ENCODE measurements at regions not wholly inside any gene's neighbourhood (a gene's known extent, or its start where the extent isn't known, plus 50 kb on each side); places are given as distances from the start of the nearest gene placed in this dataset.

- no peaks in the 10 kb centered on the region for H3K9me1 ChIP-seq (ENCODE audit: insufficient read depth, low read length)
- H2BK20ac ChIP-seq (ENCODE audit: low read depth, low read length) = no peak overlapping the region
- in situ Hi-C loops (cut with MboI; ENCODE audit: low sequenced_read_pairs) (no loop called here), dilution Hi-C loops (cut with HindIII; ENCODE audit: low sequenced_read_pairs, unreplicated experiment) (no loop called here), intact Hi-C loops (cut with micrococcal nuclease) (no loop called here)
- H3K14ac ChIP-seq (replicated peaks; ENCODE audit: low read depth, low read length) = no peak overlapping the region
- no CpG with 5 or more reads among the region's 10 CpGs for WGBS, 2 experiments (ENCODE audit: extremely low coverage in 2 of 2, insufficient read length in 1 of 2)
- ChIA-PET POLR2A (ENCODE audit: unreplicated experiment) (no interaction called here), CTCF (interaction anchor here (0.5 kb wide), 1 partner anchor 129 kb away, joined by 3 read pairs; no protein-coding TSS in a partner anchor)
- no peak overlapping the region for H2AFZ ChIP-seq (replicated peaks; ENCODE audit: low read length, poor library complexity)
- H2AK9ac ChIP-seq (replicated peaks; ENCODE audit: low read depth, low read length, poor library complexity) = no peak overlapping the region
- no peak overlapping the region for H2BK15ac ChIP-seq (ENCODE audit: low read depth, low read length)
- H3K4me3 ChIP-seq (ENCODE audit: insufficient read depth, low read depth, low read length) = no peak overlapping the region
- BruUV-seq (replicated peaks) = no TSS peak
- H3K27ac ChIP-seq (ENCODE audit: insufficient read depth, low read length) = no peak overlapping the region
- no peak overlapping the region for H2BK120ac ChIP-seq (ENCODE audit: low read depth, low read length)
- no peak for TF ChIP-seq CHD1 (IDR thresholded peaks at IDR 0.05; ENCODE audit: low read depth, low read length)
- TF ChIP-seq POLR2A (IDR thresholded peaks at IDR 0.05; ENCODE audit: low read depth, low read length) = no peak
- no peak for TF ChIP-seq RCOR1 (IDR thresholded peaks at IDR 0.05; ENCODE audit: insufficient replicate concordance, low read length)
- no peak for TF ChIP-seq CEBPB (IDR thresholded peaks at IDR 0.05; ENCODE audit: low read depth, low read length)
- TF ChIP-seq NFE2L2 (IDR thresholded peaks at IDR 0.05; ENCODE audit: low read depth, low read length) = no peak
- no peak for TF ChIP-seq FOS (IDR thresholded peaks at IDR 0.05; ENCODE audit: low read depth, low read length)
- no peak for TF ChIP-seq SMC3 (IDR thresholded peaks at IDR 0.05; ENCODE audit: low read depth, low read length)
- no peak for TF ChIP-seq ELK1 (IDR thresholded peaks at IDR 0.05; ENCODE audit: borderline replicate concordance, low read depth, low read length)
- no peak for TF ChIP-seq RAD21 (IDR thresholded peaks at IDR 0.05; ENCODE audit: low read length)
- no peak for TF ChIP-seq BHLHE40 (IDR thresholded peaks at IDR 0.05; ENCODE audit: low read depth, low read length)
- no peak for TF ChIP-seq MXI1 (IDR thresholded peaks at IDR 0.05; ENCODE audit: borderline replicate concordance, low read depth, low read length)
- no peak for TF ChIP-seq MAZ (IDR thresholded peaks at IDR 0.05; ENCODE audit: borderline replicate concordance, low read depth, low read length)
- TF ChIP-seq MAFK (IDR thresholded peaks at IDR 0.05; ENCODE audit: low read depth, low read length) = no peak
- TF ChIP-seq RFX5 (IDR thresholded peaks at IDR 0.05; ENCODE audit: low read depth, low read length) = no peak
- no peak for TF ChIP-seq USF2 (IDR thresholded peaks at IDR 0.05; ENCODE audit: low read depth, low read length)
- TF ChIP-seq CTCF (conservative IDR thresholded peaks at IDR 0.05; ENCODE audit: low read depth, low read length) = no peak
- no peak overlapping the region for H4K91ac ChIP-seq (ENCODE audit: insufficient read depth, low read depth, low read length)
- H4K8ac ChIP-seq (ENCODE audit: low read depth in 2 of 2, low read length in 2 of 2) = no peak overlapping the region
- no peak overlapping the region for H3K9ac ChIP-seq (ENCODE audit: low read depth, low read length)
- no peak overlapping the region for H3K4me2 ChIP-seq (ENCODE audit: low read depth, low read length)
- no peak overlapping the region for H2BK5ac ChIP-seq (ENCODE audit: low read depth, low read length, poor library complexity, severe bottlenecking)
- H4K5ac ChIP-seq (ENCODE audit: low read depth, low read length) = no peak overlapping the region
- H3K9me3 ChIP-seq (ENCODE audit: control insufficient read depth, insufficient read depth, low read length) = no peaks in the 10 kb centered on the region
- H3K18ac ChIP-seq (ENCODE audit: low read depth, low read length) = no peak overlapping the region
- peaks cover 7% of the 10 kb centered on the region for H3K27me3 ChIP-seq (ENCODE audit: control insufficient read depth, insufficient read depth, low read length)
- H3K4me1 ChIP-seq (ENCODE audit: control insufficient read depth, insufficient read depth, low read length) = no peaks in the 10 kb centered on the region
- H3K79me1 ChIP-seq (ENCODE audit: low read depth in 1 of 2, low read length in 2 of 2) = no peaks in the 10 kb centered on the region
- ATAC-seq (ENCODE audit: low read depth) (no peak), DNase-seq (no peak)
- no peaks in the 10 kb centered on the region for H4K20me1 ChIP-seq (ENCODE audit: insufficient read depth, low read length)
- H3K4ac ChIP-seq (ENCODE audit: low read depth, low read length) = no peak overlapping the region
- no peak overlapping the region for H3K23ac ChIP-seq (ENCODE audit: low read depth, low read length)
- H3K36me3 ChIP-seq (ENCODE audit: control insufficient read depth, insufficient read depth, low read length) = no peaks in the 10 kb centered on the region
- H2AK5ac ChIP-seq (ENCODE audit: low read depth, low read length) = no peak overlapping the region
- no peak overlapping the region for H3K56ac ChIP-seq (ENCODE audit: extremely low read depth, insufficient read depth, low read length)
Measured at GRCh38 chr5:175163586-175164275, 280.3 kb downstream of the DRD1 start.
